Pancreas (tissue), 10 donors: ENCODE measurements at regions not wholly inside any gene's neighbourhood (a gene's known extent, or its start where the extent isn't known, plus 50 kb on each side); places are given as distances from the start of the nearest gene placed in this dataset.

Experiments used
- ATAC-seq, 4 donors: fragments of 200-7000 bp; cut with Tn5 transposase; one replicate each; pipeline versions ENCODE4 v1.8.0 to v1.9.1; 2020; ENCODE audit warnings: mild to moderate bottlenecking in 4 of 4, moderate library complexity in 4 of 4
- DNase-seq, 6 donors: peaks; one replicate each; pipeline ENCODE4 v3.0.0-alpha.2; 2020
- FAIRE-seq: peaks from 2 replicates; lab custom pipeline; 2012; peaks lifted over from hg19 to GRCh38; lab: Jason Lieb, UNC
- H3K27ac ChIP-seq, 4 donors: fragments of 200-600 bp; sonication (generic); 1 replicate in 3 of 4; 2 replicates in 1 of 4; pipeline versions ENCODE4 v1.5.0 to v1.8.0; 2020
- H3K27me3 ChIP-seq, 4 donors: fragments of 200-600 bp; one replicate each; pipeline ENCODE4 v1.8.0; 2021
- H3K36me3 ChIP-seq, 3 donors: fragments of 200-600 bp; sonication (generic) in 1 of 3; one replicate each; pipeline versions ENCODE4 v1.5.0 to v1.8.0; 2020 to 2021
- H3K4me1 ChIP-seq, 3 donors: fragments of 200-600 bp; one replicate each; pipeline ENCODE4 v1.8.0; 2021
- H3K4me3 ChIP-seq, 4 donors: fragments of 200-600 bp; sonication (generic) in 2 of 4; one replicate each; pipeline versions ENCODE4 v1.5.0 to v1.8.0; 2020 to 2021
- H3K9me3 ChIP-seq, 4 donors: fragments of 200-600 bp; one replicate each; pipeline ENCODE4 v1.8.0; 2021
- WGBS, 2 donors: extraction: QIAGEN DNeasy Blood & Tissue Kit; methylation state at CpG; one replicate each; pipeline ENCODE4 v1.1.7; 2013; 5-methylcytosine and 5-hydroxymethylcytosine counted together
- intact Hi-C, 3 donors: fragments of 100-400 bp; cut with DNase I; formaldehyde crosslinking; loops; one replicate each; pipeline versions ENCODE4 v1.11.1 to v1.14.2; 2022
- TF ChIP-seq, protein P1 (sequence below), 4 donors: fragments of 200-600 bp; sonication (generic) in 3 of 4; IDR thresholded peaks; one replicate each; pipeline versions ENCODE4 v1.5.0 to v1.8.0; 2021; ENCODE audit warnings: antibody characterized with exemption in 4 of 4
- donor health status: healthy with polysubstance abuse.
- donor health status: DM: no; HTN: no; CAD: no; lungs with moderate emphysema.
- donor health status: DM: no; HTN: no; CAD: no.
- donor health status: control.
- donor health status: control.
- donor health status: Bipolar disorder and iron deficiency.
- donor health status: DM: yes; HTN: yes; CAD: no.
- donor health status: DM: no; HTN: no; CAD: no.
- donor health status: DM: no; HTN: no; CAD: no.
- donor health status: DM: yes; HTN: yes; CAD: no.

DNA sequence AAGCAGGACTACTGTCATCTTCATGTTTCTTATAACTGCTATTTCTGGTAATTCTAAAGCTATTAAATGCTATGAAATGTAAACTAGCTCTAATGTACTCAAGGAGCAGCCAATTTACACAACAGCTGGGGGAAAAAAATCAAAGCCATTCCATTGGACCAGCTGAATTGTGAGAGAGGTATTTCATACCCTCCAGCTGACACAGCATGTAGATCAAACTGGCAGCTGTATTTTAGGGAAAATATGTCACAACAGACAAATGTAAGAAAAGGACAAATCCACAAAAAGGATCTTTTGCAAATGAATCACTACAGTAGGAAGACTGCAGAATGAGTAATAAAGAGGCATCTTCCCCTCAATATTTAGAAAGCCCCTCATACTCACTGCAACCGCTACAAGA is 65.2 kb upstream of the FAM47B start:
- Histone ChIP-seq H3K4me1 (no peaks in the 10 kb centered on the region), H3K36me3 (no peaks in the 10 kb centered on the region), H3K27ac (no peak overlapping the region), H3K9me3 (no peaks in the 10 kb centered on the region), H3K4me3 (no peak overlapping the region), H3K27me3 (peaks cover 0 to 8% (median 3%) of the 10 kb centered on the region in 4 donors)
- intact Hi-C loops, result no loop called here
- WGBS, 2 donors, result 58 to 91% methylated on average over 1 of the region's 1 CpG
- TF ChIP-seq, protein P1, sequence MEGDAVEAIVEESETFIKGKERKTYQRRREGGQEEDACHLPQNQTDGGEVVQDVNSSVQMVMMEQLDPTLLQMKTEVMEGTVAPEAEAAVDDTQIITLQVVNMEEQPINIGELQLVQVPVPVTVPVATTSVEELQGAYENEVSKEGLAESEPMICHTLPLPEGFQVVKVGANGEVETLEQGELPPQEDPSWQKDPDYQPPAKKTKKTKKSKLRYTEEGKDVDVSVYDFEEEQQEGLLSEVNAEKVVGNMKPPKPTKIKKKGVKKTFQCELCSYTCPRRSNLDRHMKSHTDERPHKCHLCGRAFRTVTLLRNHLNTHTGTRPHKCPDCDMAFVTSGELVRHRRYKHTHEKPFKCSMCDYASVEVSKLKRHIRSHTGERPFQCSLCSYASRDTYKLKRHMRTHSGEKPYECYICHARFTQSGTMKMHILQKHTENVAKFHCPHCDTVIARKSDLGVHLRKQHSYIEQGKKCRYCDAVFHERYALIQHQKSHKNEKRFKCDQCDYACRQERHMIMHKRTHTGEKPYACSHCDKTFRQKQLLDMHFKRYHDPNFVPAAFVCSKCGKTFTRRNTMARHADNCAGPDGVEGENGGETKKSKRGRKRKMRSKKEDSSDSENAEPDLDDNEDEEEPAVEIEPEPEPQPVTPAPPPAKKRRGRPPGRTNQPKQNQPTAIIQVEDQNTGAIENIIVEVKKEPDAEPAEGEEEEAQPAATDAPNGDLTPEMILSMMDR (IDR thresholded peaks at IDR 0.05), result no peak
- ATAC-seq (no peak), FAIRE-seq (no peak), DNase-seq (no peak)

DNA sequence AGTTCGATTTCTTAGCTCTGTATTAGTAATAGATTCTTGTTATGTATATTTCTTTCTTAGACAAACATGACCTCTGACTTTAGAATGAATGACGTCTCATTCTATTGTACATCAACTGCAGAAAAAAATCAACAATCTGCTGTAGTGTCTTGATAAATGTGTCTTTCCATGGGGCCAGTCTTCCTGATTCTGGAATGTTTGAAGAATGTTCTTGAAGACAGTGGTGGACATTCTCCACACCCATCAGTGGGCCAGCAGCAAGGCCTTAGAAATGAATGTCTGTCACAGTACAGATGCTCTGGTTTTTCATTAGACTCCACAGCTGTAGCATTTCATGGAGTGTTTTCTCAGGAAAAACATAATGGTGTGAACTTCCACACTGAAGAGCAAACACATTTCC is 63.2 kb upstream of the FAM47B start:
- intact Hi-C loops, result no loop called here
- DNase-seq (no peak), FAIRE-seq (no peak), ATAC-seq (no peak)
- H3K27me3 ChIP-seq, result peaks cover 0 to 4% (median 0%) of the 10 kb centered on the region in 4 donors
- no peaks in the 10 kb centered on the region for H3K9me3 ChIP-seq
- H3K36me3 ChIP-seq, result no peaks in the 10 kb centered on the region
- WGBS, 2 donors, result 38 to 42% methylated on average over 2 of the region's 2 CpGs
- H3K4me3 ChIP-seq, result no peak overlapping the region
- no peaks in the 10 kb centered on the region for H3K4me1 ChIP-seq
- TF ChIP-seq, protein P1 (IDR thresholded peaks at IDR 0.05), result no peak
- no peak overlapping the region for H3K27ac ChIP-seq

GRCh38 chrX:34879886-34880285 is 62.7 kb upstream of the FAM47B start:
- Histone ChIP-seq H3K4me3 (no peak overlapping the region), H3K27me3 (peaks cover 0 to 4% (median 0%) of the 10 kb centered on the region in 4 donors), H3K36me3 (no peaks in the 10 kb centered on the region), H3K27ac (no peak overlapping the region), H3K4me1 (no peaks in the 10 kb centered on the region), H3K9me3 (no peaks in the 10 kb centered on the region)
- TF ChIP-seq, protein P1 (IDR thresholded peaks at IDR 0.05), result no peak
- FAIRE-seq (no peak), ATAC-seq (no peak), DNase-seq (no peak)
- intact Hi-C loops, result no loop called here
- WGBS, 2 donors, result 54 to 67% methylated on average over 4 of the region's 4 CpGs

GRCh38 chrX:34880656-34881055 is 61.9 kb upstream of the FAM47B start:
- ATAC-seq (no peak), DNase-seq (no peak), FAIRE-seq (no peak)
- H3K4me1 ChIP-seq, result no peaks in the 10 kb centered on the region
- H3K36me3 ChIP-seq, result no peaks in the 10 kb centered on the region
- peaks cover 0 to 5% (median 2%) of the 10 kb centered on the region in 4 donors for H3K27me3 ChIP-seq
- TF ChIP-seq, protein P1 (IDR thresholded peaks at IDR 0.05), result no peak
- whole genome bisulfite sequencing, 2 donors, result 67 to 84% methylated on average over 2 of the region's 2 CpGs
- no peak overlapping the region for H3K4me3 ChIP-seq
- no peak overlapping the region for H3K27ac ChIP-seq
- intact Hi-C loops, result no loop called here
- H3K9me3 ChIP-seq, result no peaks in the 10 kb centered on the region

DNA sequence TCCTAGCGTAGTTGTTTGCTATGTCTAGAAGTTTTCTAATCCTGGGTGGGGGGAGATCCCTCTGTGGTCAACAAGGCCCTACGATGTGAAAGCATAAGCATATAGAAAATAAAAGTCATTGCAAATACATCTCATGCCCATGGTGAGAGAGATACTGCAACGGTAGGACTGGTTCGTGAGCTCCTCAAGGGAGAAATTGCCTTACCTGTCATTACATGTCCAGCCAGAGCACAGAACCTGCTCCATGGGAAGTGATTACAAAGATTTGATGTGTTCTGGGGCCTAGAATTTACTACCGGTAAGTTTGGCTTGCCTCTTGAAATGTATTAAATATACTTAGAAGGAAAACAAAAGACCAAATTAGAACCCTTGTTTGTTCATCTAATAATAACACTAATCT is 60.9 kb upstream of the FAM47B start:
- no peaks in the 10 kb centered on the region for H3K4me1 ChIP-seq
- H3K27me3 ChIP-seq, result peaks cover 0 to 10% (median 2%) of the 10 kb centered on the region in 4 donors
- DNase-seq (no peak), ATAC-seq (no peak), FAIRE-seq (no peak)
- TF ChIP-seq, protein P1 (IDR thresholded peaks at IDR 0.05), result no peak
- no peak overlapping the region for H3K4me3 ChIP-seq
- H3K36me3 ChIP-seq, result no peaks in the 10 kb centered on the region
- H3K9me3 ChIP-seq, result no peaks in the 10 kb centered on the region
- 76 to 80% methylated on average over 5 of the region's 5 CpGs for WGBS, 2 donors
- H3K27ac ChIP-seq, result no peak overlapping the region
- intact Hi-C loops, result no loop called here
